ENCODE measurements at regions not wholly inside any gene's neighbourhood (a gene's known extent, or its start where the extent isn't known, plus 50 kb on each side); places are given as distances from the start of the nearest gene placed in this dataset.

DNA sequence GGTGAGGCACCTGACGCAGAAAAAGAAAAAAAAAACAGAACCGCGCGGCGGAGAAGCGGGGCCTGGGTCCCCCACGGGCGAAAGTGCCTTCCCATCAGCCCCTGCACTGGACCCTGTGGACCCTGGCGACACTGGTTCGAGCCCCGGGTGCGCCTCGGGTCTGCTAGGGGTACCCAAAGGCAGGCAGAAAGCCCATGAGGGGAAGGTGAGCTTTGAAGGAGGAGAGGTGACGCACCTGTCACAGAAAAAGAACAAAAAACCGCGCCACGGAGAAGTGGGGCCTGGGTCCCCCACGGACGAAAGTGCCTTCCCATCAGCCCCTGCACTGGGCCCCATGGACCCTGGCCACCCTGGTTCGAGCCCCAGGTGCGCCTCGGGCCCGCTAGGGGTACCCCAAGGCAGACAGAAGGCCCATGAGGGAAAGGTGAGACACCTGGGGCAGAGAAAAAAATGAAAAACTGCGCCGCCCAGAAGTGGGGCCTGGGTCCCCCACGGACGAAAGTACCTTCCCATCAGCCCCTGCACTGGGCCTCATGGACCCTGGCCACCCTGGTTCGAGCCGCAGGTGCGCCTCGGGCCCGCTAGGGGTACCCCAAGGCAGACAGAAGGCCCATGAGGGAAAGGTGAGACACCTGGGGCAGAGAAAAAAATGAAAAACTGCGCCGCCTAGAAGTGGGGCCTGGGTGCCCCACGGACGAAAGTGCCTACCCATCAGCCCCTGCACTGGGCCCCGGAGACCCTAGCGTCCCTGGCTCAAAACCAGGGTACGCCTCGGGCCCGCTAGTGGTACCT, 227.4 kb downstream of the CCDC74A start:
- TF ChIP-seq, protein P1, sequence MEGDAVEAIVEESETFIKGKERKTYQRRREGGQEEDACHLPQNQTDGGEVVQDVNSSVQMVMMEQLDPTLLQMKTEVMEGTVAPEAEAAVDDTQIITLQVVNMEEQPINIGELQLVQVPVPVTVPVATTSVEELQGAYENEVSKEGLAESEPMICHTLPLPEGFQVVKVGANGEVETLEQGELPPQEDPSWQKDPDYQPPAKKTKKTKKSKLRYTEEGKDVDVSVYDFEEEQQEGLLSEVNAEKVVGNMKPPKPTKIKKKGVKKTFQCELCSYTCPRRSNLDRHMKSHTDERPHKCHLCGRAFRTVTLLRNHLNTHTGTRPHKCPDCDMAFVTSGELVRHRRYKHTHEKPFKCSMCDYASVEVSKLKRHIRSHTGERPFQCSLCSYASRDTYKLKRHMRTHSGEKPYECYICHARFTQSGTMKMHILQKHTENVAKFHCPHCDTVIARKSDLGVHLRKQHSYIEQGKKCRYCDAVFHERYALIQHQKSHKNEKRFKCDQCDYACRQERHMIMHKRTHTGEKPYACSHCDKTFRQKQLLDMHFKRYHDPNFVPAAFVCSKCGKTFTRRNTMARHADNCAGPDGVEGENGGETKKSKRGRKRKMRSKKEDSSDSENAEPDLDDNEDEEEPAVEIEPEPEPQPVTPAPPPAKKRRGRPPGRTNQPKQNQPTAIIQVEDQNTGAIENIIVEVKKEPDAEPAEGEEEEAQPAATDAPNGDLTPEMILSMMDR (conservative IDR thresholded peaks at IDR 0.05; ENCODE audit: low read length), result no peak
- TF ChIP-seq EZH2phosphoT487 (IDR thresholded peaks at IDR 0.05; ENCODE audit: borderline replicate concordance, low read depth, low read length), result no peak
